Stimulated activated CD4-positive, alpha-beta T cell treated with anti-CD3 and anti-CD28 coated beads, Interleukin-4, amount 100 ng/mL, for 1 hour (primary cell): ENCODE measurements at regions not wholly inside any gene's neighbourhood (a gene's known extent, or its start where the extent isn't known, plus 50 kb on each side); places are given as distances from the start of the nearest gene placed in this dataset.

Experiments used
- DNase-seq: peaks from one replicate; pipeline ENCODE4 v3.0.0-alpha.2; 2020

- DNase-seq, result no peak
These were observed 53.0 kb upstream of the ANKEF1 start for GRCh38 chr20:9981829-9982228.

GRCh38 chr20:9978397-9979004 is 56.3 kb upstream of the ANKEF1 start:
- DNase-seq, result no peak

GRCh38 chr20:9977629-9978028 is 57.2 kb upstream of the ANKEF1 start:
- DNase-seq, result no peak

GRCh38 chr20:9974324-9974723 is 60.5 kb upstream of the ANKEF1 start:
- DNase-seq, result no peak

- no peak for DNase-seq
These were observed 63.0 kb upstream of the ANKEF1 start for GRCh38 chr20:9971746-9972145.

- DNase-seq, result no peak
These were observed 65.2 kb upstream of the ANKEF1 start for GRCh38 chr20:9969626-9970025.

- DNase-seq, result no peak
These were observed 66.8 kb upstream of the ANKEF1 start for GRCh38 chr20:9968015-9968414.

- no peak for DNase-seq
These were observed 67.8 kb upstream of the ANKEF1 start for GRCh38 chr20:9966966-9967365.

- no peak for DNase-seq
These were observed 71.8 kb upstream of the ANKEF1 start for GRCh38 chr20:9963029-9963428.

- DNase-seq, result no peak
These were observed 76.1 kb upstream of the ANKEF1 start for GRCh38 chr20:9958693-9959092.

GRCh38 chr20:9955646-9956045 is 79.1 kb upstream of the ANKEF1 start:
- no peak for DNase-seq

GRCh38 chr20:9949563-9949962 is 85.2 kb upstream of the ANKEF1 start:
- DNase-seq, result no peak

GRCh38 chr20:9945408-9945807 is 89.4 kb upstream of the ANKEF1 start:
- DNase-seq, result no peak

GRCh38 chr20:9942736-9943135 is 92.1 kb upstream of the ANKEF1 start:
- DNase-seq, result no peak

- DNase-seq, result no peak
These were observed 94.5 kb upstream of the ANKEF1 start for GRCh38 chr20:9940329-9940728.

- no peak for DNase-seq
These were observed 95.6 kb upstream of the ANKEF1 start for GRCh38 chr20:9939231-9939630.

- no peak for DNase-seq
These were observed 96.4 kb upstream of the PAK5 start for GRCh38 chr20:9935285-9935684.

GRCh38 chr20:9930142-9930541 is 91.3 kb upstream of the PAK5 start:
- no peak for DNase-seq

- DNase-seq, result no peak
These were observed 90.1 kb upstream of the PAK5 start for GRCh38 chr20:9928955-9929354.

GRCh38 chr20:9928281-9928737 is 89.4 kb upstream of the PAK5 start:
- DNase-seq, result no peak

- no peak for DNase-seq
These were observed 88.3 kb upstream of the PAK5 start for GRCh38 chr20:9927224-9927623.

- no peak for DNase-seq
These were observed 87.6 kb upstream of the PAK5 start for GRCh38 chr20:9926476-9926875.

- DNase-seq, result no peak
These were observed 87.1 kb upstream of the PAK5 start for GRCh38 chr20:9926007-9926406.

GRCh38 chr20:9923648-9924047 is 84.8 kb upstream of the PAK5 start:
- DNase-seq, result no peak

- no peak for DNase-seq
These were observed 82.0 kb upstream of the PAK5 start for GRCh38 chr20:9920866-9921265.
